ENCODE measurements at regions not wholly inside any gene's neighbourhood (a gene's known extent, or its start where the extent isn't known, plus 50 kb on each side); places are given as distances from the start of the nearest gene placed in this dataset.

- TF ChIP-seq CTCF (IDR thresholded peaks at IDR 0.05) (no peak), EZH2phosphoT487 (IDR thresholded peaks at IDR 0.05) (no peak)
- H3K9me3 ChIP-seq (ENCODE audit: low read depth), result no peaks in the 10 kb centered on the region
- H3F3A ChIP-seq (ENCODE audit: low read depth), result no peaks in the 10 kb centered on the region
- no peaks in the 10 kb centered on the region for H3K9me3 Mint-ChIP-seq
- H3K27me3 Mint-ChIP-seq (ENCODE audit: insufficient read depth, low read depth), result no peaks in the 10 kb centered on the region
- H3K4me1 Mint-ChIP-seq, result no peaks in the 10 kb centered on the region
- no peaks in the 10 kb centered on the region for H3K36me3 ChIP-seq
- H3K4me1 ChIP-seq, result no peaks in the 10 kb centered on the region
- H3K27ac ChIP-seq, result no peak overlapping the region
- no peaks in the 10 kb centered on the region for H3K79me2 ChIP-seq (ENCODE audit: low read depth)
- H3K36me3 Mint-ChIP-seq, result no peaks in the 10 kb centered on the region
- no peak overlapping the region for H3K27ac Mint-ChIP-seq
- H3K9ac ChIP-seq, result no peak overlapping the region
- H2AFZ ChIP-seq (replicated peaks), result no peak overlapping the region
- no peak overlapping the region for H3K4me3 Mint-ChIP-seq
- H3K27me3 ChIP-seq, result no peaks in the 10 kb centered on the region
- no peak for DNase-seq (ENCODE audit: low spot score)
- no peak overlapping the region for H3K4me2 ChIP-seq
- no peaks in the 10 kb centered on the region for H4K20me1 ChIP-seq (ENCODE audit: low read depth)
- no peak overlapping the region for H3K4me3 ChIP-seq
Observed at GRCh38 chr11:121773076-121773475, 320.3 kb upstream of the SORL1-AS1 start.

- H3K79me2 ChIP-seq (ENCODE audit: low read depth), result no peaks in the 10 kb centered on the region
- Mint-ChIP-seq H3K4me3 (no peak overlapping the region), H3K4me1 (no peaks in the 10 kb centered on the region), H3K27ac (no peak overlapping the region), H3K27me3 (ENCODE audit: insufficient read depth, low read depth) (peaks cover 2% of the 10 kb centered on the region), H3K36me3 (no peaks in the 10 kb centered on the region), H3K9me3 (no peaks in the 10 kb centered on the region)
- H2AFZ ChIP-seq (replicated peaks), result no peak overlapping the region
- TF ChIP-seq EZH2 (IDR thresholded peaks at IDR 0.05) (no peak), EZH2phosphoT487 (IDR thresholded peaks at IDR 0.05) (no peak), CTCF (IDR thresholded peaks at IDR 0.05) (no peak)
- H3K4me1 ChIP-seq, result no peaks in the 10 kb centered on the region
- no peaks in the 10 kb centered on the region for H3K27me3 ChIP-seq
- H3K4me3 ChIP-seq, result no peak overlapping the region
- H3K9ac ChIP-seq, result no peak overlapping the region
- H3K27ac ChIP-seq, result no peak overlapping the region
- H3K9me3 ChIP-seq (ENCODE audit: low read depth), result no peaks in the 10 kb centered on the region
- H3K4me2 ChIP-seq, result no peak overlapping the region
- no peak for DNase-seq (ENCODE audit: low spot score)
- no peaks in the 10 kb centered on the region for H3F3A ChIP-seq (ENCODE audit: low read depth)
- no peaks in the 10 kb centered on the region for H3K36me3 ChIP-seq
- H4K20me1 ChIP-seq (ENCODE audit: low read depth), result no peaks in the 10 kb centered on the region
Observed at GRCh38 chr11:121770939-121771595, 318.3 kb upstream of the SORL1-AS1 start.

- no peak overlapping the region for H3K27ac ChIP-seq
- no peak overlapping the region for H3K9ac ChIP-seq
- Mint-ChIP-seq H3K27ac (no peak overlapping the region), H3K9me3 (no peaks in the 10 kb centered on the region), H3K27me3 (ENCODE audit: insufficient read depth, low read depth) (peaks cover 2% of the 10 kb centered on the region), H3K4me1 (no peaks in the 10 kb centered on the region), H3K4me3 (no peak overlapping the region), H3K36me3 (no peaks in the 10 kb centered on the region)
- no peak overlapping the region for H2AFZ ChIP-seq (replicated peaks)
- no peaks in the 10 kb centered on the region for H3K4me1 ChIP-seq
- H3K4me2 ChIP-seq, result no peak overlapping the region
- H3K79me2 ChIP-seq (ENCODE audit: low read depth), result no peaks in the 10 kb centered on the region
- no peak overlapping the region for H3K4me3 ChIP-seq
- DNase-seq (ENCODE audit: low spot score), result no peak
- no peaks in the 10 kb centered on the region for H3K9me3 ChIP-seq (ENCODE audit: low read depth)
- H4K20me1 ChIP-seq (ENCODE audit: low read depth), result no peaks in the 10 kb centered on the region
- no peaks in the 10 kb centered on the region for H3F3A ChIP-seq (ENCODE audit: low read depth)
- H3K36me3 ChIP-seq, result no peaks in the 10 kb centered on the region
- TF ChIP-seq CTCF (IDR thresholded peaks at IDR 0.05) (no peak), EZH2phosphoT487 (IDR thresholded peaks at IDR 0.05) (no peak), EZH2 (IDR thresholded peaks at IDR 0.05) (no peak)
- H3K27me3 ChIP-seq, result no peaks in the 10 kb centered on the region
Observed at GRCh38 chr11:121769191-121769590, 316.4 kb upstream of the SORL1-AS1 start.
